K562 (cell line): ENCODE measurements at regions not wholly inside any gene's neighbourhood (a gene's known extent, or its start where the extent isn't known, plus 50 kb on each side); places are given as distances from the start of the nearest gene placed in this dataset.
A peak's percentile ranks its signal among the peaks of the same experiment; 100 is the strongest.
"Not testable (repeated sequence)": the region's sequence is repeated elsewhere in the genome, so short reads cannot be mapped to it uniquely, and the experiment has no call there.

Experiments used
- ATAC-seq: fragments of 200-7000 bp; cut with Tn5 transposase; 3 replicates; pipeline ENCODE4 v1.9.1; 2020; ENCODE audit warnings: moderate library complexity
- BruUV-seq: library from RNA; stranded (reverse); fragments of 400-500 nt; replicated peaks from 2 replicates; lab custom pipeline; 2021; lab: Mats Ljungman, UMichigan
- CTCF ChIA-PET: fragments of 300-600 bp; formaldehyde crosslinking; extraction: SDS; loops from one replicate; lab custom pipeline; 2021; ENCODE audit warnings: low intra/inter-chr PET ratio; lab: Yijun Ruan, JAX
- POLR2A ChIA-PET: fragments of 300-600, 350-650 bp; sonication (Branson Sonifier 250); formaldehyde crosslinking; extraction: SDS; loops from one replicate; lab custom pipeline; 2021; ENCODE audit warnings: antibody characterized with exemption, inconsistent platforms; lab: Yijun Ruan, JAX
- DNase-seq, 4 experiments: peaks; one replicate each; pipeline versions ENCODE4 v3.0.0 to v3.0.0-alpha.2; 2011 to 2018; ENCODE audit warnings: low spot score in 3 of 4, mixed read lengths in 3 of 4; ENCODE audit errors: extremely low read depth in 1 of 4
- FAIRE-seq: peaks from 2 replicates; lab custom pipeline; 2011; peaks lifted over from hg19 to GRCh38; lab: Jason Lieb, UNC
- H2AFZ ChIP-seq: 2 replicates; pipeline ENCODE4 v1.6.0; 2011; ENCODE audit warnings: low read depth, low read length, control low read depth, inconsistent platforms
- H3K27ac ChIP-seq: fragments of 200-600 bp; 3 replicates; pipeline ENCODE4 v1.8.0; 2011; ENCODE audit warnings: low read depth, mild to moderate bottlenecking, control low read depth, inconsistent platforms, low read length, moderate library complexity, mixed read lengths; ENCODE audit errors: extremely low read depth
- H3K27me3 ChIP-seq, 2 experiments: fragments of 300-600 bp in 1 of 2; 2 replicates in 1 of 2; 3 replicates in 1 of 2; pipeline versions ENCODE4 v1.6.0 to v1.8.0; 2011; ENCODE audit warnings: inconsistent platforms in 2 of 2, low read length in 2 of 2, mild to moderate bottlenecking in 1 of 2, mixed read lengths in 1 of 2, moderate library complexity in 1 of 2; ENCODE audit not compliant: control insufficient read depth in 2 of 2, insufficient read depth in 2 of 2
- H3K36me3 ChIP-seq: fragments of 300-600 bp; 3 replicates; pipeline ENCODE4 v1.8.0; 2011; ENCODE audit warnings: mild to moderate bottlenecking, low read length, inconsistent platforms; ENCODE audit not compliant: control insufficient read depth, insufficient read depth
- H3K4me1 ChIP-seq, 2 experiments: fragments of 200-600 bp in 1 of 2; replicated peaks in 1 of 2; 2 replicates in 1 of 2; 3 replicates in 1 of 2; pipeline versions ENCODE4 v1.5.1 to v1.8.0; 2011; ENCODE audit warnings: inconsistent platforms in 2 of 2, low read length in 2 of 2, mild to moderate bottlenecking in 1 of 2, mixed read lengths in 1 of 2, moderate library complexity in 1 of 2; ENCODE audit not compliant: control insufficient read depth in 2 of 2, insufficient read depth in 2 of 2
- H3K4me2 ChIP-seq: 2 replicates; pipeline ENCODE4 v1.6.1; 2011; ENCODE audit warnings: low read length, control low read depth, inconsistent platforms, mixed read lengths; ENCODE audit not compliant: insufficient read depth
- H3K4me3 ChIP-seq: fragments of 200-600 bp; sonication (generic), shearing (Covaris generic); 2 replicates; pipeline ENCODE4 v1.5.1; 2016; ENCODE audit warnings: control low read depth, inconsistent platforms
- H3K79me2 ChIP-seq: fragments of 200-600 bp; 3 replicates; pipeline ENCODE4 v1.8.0; 2011; ENCODE audit warnings: low read length, inconsistent platforms; ENCODE audit not compliant: control insufficient read depth, insufficient read depth
- H3K9ac ChIP-seq, 2 experiments: 2 replicates each; pipeline versions ENCODE4 v1.6.0 to v1.6.1; 2011; ENCODE audit warnings: low read depth in 2 of 2, low read length in 2 of 2, control low read depth in 1 of 2, inconsistent platforms in 1 of 2, mild to moderate bottlenecking in 1 of 2, mixed read lengths in 1 of 2; ENCODE audit not compliant: insufficient read depth in 1 of 2
- H3K9me1 ChIP-seq: one replicate; pipeline ENCODE4 v1.6.0; 2011; ENCODE audit warnings: inconsistent platforms, mild to moderate bottlenecking, low read length, moderate library complexity; ENCODE audit not compliant: control insufficient read depth, insufficient read depth
- H3K9me3 ChIP-seq: replicated peaks from 2 replicates; pipeline ENCODE4 v1.5.1; 2011; ENCODE audit warnings: low read depth, low read length, inconsistent platforms; ENCODE audit not compliant: control insufficient read depth, insufficient read depth
- H4K20me1 ChIP-seq: replicated peaks from 2 replicates; pipeline ENCODE4 v1.6.1; 2011; ENCODE audit warnings: low read length, inconsistent platforms, mixed read lengths; ENCODE audit not compliant: control insufficient read depth, insufficient read depth
- FOXK2 ChIP-seq, 2 experiments: fragments of 450-650 bp; IDR thresholded peaks in 1 of 2; conservative IDR thresholded peaks in 1 of 2; 2 replicates each; pipeline ENCODE4 v1.6.1; 2016; ENCODE audit warnings: low read depth in 2 of 2, mild to moderate bottlenecking in 1 of 2
- MYBL2 ChIP-seq, 2 experiments: fragments of 450-650 bp in 1 of 2; sonication (generic) in 1 of 2; formaldehyde crosslinking in 1 of 2; IDR thresholded peaks; 2 replicates each; pipeline versions ENCODE4 v1.6.1 to v1.8.1; 2017 to 2022; ENCODE audit warnings: borderline replicate concordance in 1 of 2, inconsistent platforms in 1 of 2, low read depth in 1 of 2, mild to moderate bottlenecking in 1 of 2, missing genetic modification reagents in 1 of 2, moderate library complexity in 1 of 2
- PHTF2 ChIP-seq: fragments of 250-450 bp; sonication (Bioruptor Pico); IDR thresholded peaks from 2 replicates; pipeline ENCODE4 v1.5.0; 2021; ENCODE audit warnings: mild to moderate bottlenecking
- ZNF146 ChIP-seq: IDR thresholded peaks from one replicate; pipeline ENCODE4 v1.6.1; 2018; ENCODE audit warnings: missing compliant biosample characterization; ENCODE audit not compliant: unreplicated experiment
- WGBS: fragments of 100-300 bp; shearing (Covaris generic); methylation state at CpG from one replicate; pipeline ENCODE4 v1.1.6; 2016; ENCODE audit warnings: low coverage, mixed read lengths; ENCODE audit not compliant: insufficient coverage; ENCODE audit errors: missing lambda C conversion rate; 5-methylcytosine and 5-hydroxymethylcytosine counted together
- in situ Hi-C: fragments of 300-500 bp; cut with MboI; formaldehyde crosslinking; loops from 4 replicates; pipeline ENCODE4 v1.15.0; 2018; ENCODE audit warnings: inconsistent platforms, mixed read lengths
- intact Hi-C: fragments of 100-400 bp; cut with micrococcal nuclease; formaldehyde crosslinking; loops from 2 replicates; pipeline ENCODE4 v1.14.2; 2022
- TF ChIP-seq, protein P1 (sequence below): sonication (generic); formaldehyde crosslinking; IDR thresholded peaks from 2 replicates; pipeline ENCODE4 v1.5.0; 2020; ENCODE audit warnings: missing genetic modification reagents

DNA sequence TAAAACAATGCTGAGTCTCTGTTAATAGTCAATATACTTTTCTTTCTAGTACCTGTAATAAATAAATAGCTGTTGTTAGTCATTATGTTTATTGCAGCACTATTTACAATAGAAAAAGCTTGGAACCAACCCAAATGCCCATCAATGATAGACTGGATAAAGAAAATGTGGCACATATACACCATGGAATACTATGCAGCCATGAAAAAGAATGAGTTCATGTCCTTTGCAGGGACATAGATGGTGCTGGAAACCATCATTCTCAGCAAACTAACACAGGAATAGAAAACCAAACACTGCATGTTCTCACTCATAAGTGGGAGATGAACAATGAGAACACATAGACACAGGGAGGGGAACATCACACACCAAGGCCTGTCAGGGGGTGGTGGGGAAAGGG lies 1341.9 kb upstream of the PCDH7 start:
- H3K9me1 ChIP-seq, H4K20me1 ChIP-seq, H3K36me3 ChIP-seq, H3K27me3 ChIP-seq, H3K9ac ChIP-seq, H2AFZ ChIP-seq, POLR2A ChIA-PET, ATAC-seq, H3K79me2 ChIP-seq, CTCF ChIA-PET, BruUV-seq, H3K4me2 ChIP-seq, H3K4me3 ChIP-seq, H3K27ac ChIP-seq, FAIRE-seq, H3K9me3 ChIP-seq, DNase-seq, H3K4me1 ChIP-seq, intact Hi-C loops, in situ Hi-C loops: not testable (repeated sequence)
- peak; percentile 62 for TF ChIP-seq ZNF146

DNA sequence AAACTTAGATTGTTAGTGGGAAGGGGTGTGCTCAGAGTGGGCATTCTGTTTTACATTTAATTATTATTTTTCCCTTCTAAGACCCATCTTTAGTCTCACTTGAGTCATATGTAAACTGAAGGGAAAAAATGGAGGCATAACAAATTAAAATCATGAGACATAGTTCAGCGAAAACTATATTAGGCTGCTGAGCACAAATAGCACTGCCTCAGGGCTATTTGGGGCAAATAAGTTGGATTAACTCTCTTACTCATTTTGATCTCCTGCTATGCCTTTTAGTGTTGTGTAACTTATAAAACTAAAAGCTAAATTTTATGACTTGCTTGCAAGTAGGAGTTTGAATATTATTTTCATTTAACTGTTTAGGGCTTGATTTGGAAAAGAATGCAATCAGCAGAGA lies 1329.2 kb upstream of the PCDH7 start:
- Histone ChIP-seq H3K4me1 (no peaks in the 10 kb centered on the region), H3K4me2 (no peak overlapping the region), H3K27me3 (no peaks in the 10 kb centered on the region), H3K36me3 (no peaks in the 10 kb centered on the region), H3K27ac (no peak overlapping the region), H3K9me3 (no peaks in the 10 kb centered on the region)
- POLR2A ChIA-PET: no interaction called here
- 0% methylated on average over 1 of the region's 1 CpG for WGBS
- in situ Hi-C loops: no loop called here
- intact Hi-C loops: no loop called here
- BruUV-seq: no TSS peak
- no peak for ATAC-seq
- TF ChIP-seq PHTF2 (CRISPR knock-in tag): no peak
- TF ChIP-seq MYBL2 (IDR thresholded peaks at IDR 0.05; ENCODE audit: low read depth): no peak
- no peak for TF ChIP-seq MYBL2 (CRISPR knock-in tag; IDR thresholded peaks at IDR 0.05; ENCODE audit: borderline replicate concordance)
- TF ChIP-seq, protein P1, sequence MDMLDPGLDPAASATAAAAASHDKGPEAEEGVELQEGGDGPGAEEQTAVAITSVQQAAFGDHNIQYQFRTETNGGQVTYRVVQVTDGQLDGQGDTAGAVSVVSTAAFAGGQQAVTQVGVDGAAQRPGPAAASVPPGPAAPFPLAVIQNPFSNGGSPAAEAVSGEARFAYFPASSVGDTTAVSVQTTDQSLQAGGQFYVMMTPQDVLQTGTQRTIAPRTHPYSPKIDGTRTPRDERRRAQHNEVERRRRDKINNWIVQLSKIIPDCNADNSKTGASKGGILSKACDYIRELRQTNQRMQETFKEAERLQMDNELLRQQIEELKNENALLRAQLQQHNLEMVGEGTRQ: no peak
- TF ChIP-seq FOXK2 (conservative IDR thresholded peaks at IDR 0.05 in 1 of 2, IDR thresholded peaks at IDR 0.05 in 1 of 2; ENCODE audit: low read depth in 2 of 2): no peak
- TF ChIP-seq, all 486 proteins: peak for 0
- CTCF ChIA-PET: no interaction called here
- Histone ChIP-seq H2AFZ (no peak overlapping the region), H4K20me1 (no peaks in the 10 kb centered on the region), H3K9me1 (no peaks in the 10 kb centered on the region), H3K9ac (no peak overlapping the region), H3K79me2 (no peaks in the 10 kb centered on the region), H3K4me3 (no peak overlapping the region)
- FAIRE-seq (no peak), DNase-seq (no peak)
